NOMO-1 (cell line): ENCODE measurements at regions not wholly inside any gene's neighbourhood (a gene's known extent, or its start where the extent isn't known, plus 50 kb on each side); places are given as distances from the start of the nearest gene placed in this dataset.

ENCODE experiments used
- DNase-seq, 2 experiments: peaks; one replicate each; lab custom pipeline; 2025; ENCODE audit not compliant: unreplicated experiment in 2 of 2; lab: John Stamatoyannopoulos, UW

DNA sequence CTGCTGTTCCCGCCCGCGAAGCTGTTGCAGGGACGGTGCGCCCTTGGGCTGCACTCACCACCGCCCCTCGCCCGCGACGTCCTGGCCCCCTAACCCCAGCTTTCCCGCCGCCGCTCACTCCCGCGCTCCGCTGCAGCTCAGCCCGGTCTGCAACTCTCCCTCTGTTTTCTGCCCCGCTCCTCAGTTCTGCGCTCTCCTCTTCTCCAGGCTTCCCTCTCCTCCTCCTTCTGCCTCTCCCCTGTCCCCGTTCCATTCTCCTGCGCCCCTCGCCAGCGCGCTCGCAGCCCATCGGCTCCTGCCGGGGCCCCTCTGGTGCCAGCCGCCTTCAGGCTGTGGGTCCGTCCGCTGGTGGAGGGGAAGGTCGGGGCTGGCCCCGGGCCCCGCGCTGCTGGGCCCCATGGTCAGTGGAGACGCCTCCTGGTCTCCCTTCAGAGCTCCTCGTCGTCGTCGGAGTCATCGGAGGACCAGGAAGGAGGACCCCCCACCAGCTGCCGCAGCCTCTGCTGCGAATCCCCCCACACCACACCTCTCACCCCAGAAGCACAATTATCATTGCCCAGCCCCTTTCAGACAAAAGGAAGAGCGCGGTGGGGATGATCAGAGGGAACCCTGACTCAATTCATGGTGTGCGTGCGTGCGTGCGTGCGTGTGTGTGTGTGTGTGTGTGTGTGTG lies 223.2 kb upstream of the FOXF1 start:
- no peak for DNase-seq

- no peak for DNase-seq
Measured at GRCh38 chr16:86287664-86288201, 222.6 kb upstream of the FOXF1 start.

GRCh38 chr16:86288716-86289294 lies 221.5 kb upstream of the FOXF1 start:
- no peak for DNase-seq

GRCh38 chr16:86289304-86289703 lies 221.0 kb upstream of the FOXF1 start:
- DNase-seq: no peak

GRCh38 chr16:86289907-86290306 lies 220.4 kb upstream of the FOXF1 start:
- no peak for DNase-seq

- DNase-seq: no peak
Measured at GRCh38 chr16:86291491-86291890, 218.8 kb upstream of the FOXF1 start.

GRCh38 chr16:86292171-86292775 lies 218.1 kb upstream of the FOXF1 start:
- no peak for DNase-seq

GRCh38 chr16:86292942-86293341 lies 217.4 kb upstream of the FOXF1 start:
- peak in 1 of 2 experiments; percentile 12 for DNase-seq

DNA sequence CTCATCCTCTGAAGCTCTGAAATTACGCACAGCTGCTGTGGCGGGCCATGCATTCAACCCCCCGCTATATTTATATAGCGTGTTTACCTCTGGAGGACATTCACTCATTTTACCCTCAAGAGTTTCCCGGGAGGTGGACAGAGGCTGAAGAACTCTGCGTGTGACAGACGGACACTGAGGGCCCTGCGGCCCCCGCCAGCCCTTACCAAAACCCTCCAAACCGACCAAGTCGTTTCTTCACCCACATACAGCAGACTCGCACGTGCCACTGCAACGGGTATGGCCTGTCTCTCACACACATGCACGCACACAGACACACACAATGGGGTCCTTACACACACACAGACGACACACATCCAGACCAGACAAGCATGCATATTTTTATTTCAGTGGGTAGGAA lies 216.4 kb upstream of the FOXF1 start:
- no peak for DNase-seq

DNA sequence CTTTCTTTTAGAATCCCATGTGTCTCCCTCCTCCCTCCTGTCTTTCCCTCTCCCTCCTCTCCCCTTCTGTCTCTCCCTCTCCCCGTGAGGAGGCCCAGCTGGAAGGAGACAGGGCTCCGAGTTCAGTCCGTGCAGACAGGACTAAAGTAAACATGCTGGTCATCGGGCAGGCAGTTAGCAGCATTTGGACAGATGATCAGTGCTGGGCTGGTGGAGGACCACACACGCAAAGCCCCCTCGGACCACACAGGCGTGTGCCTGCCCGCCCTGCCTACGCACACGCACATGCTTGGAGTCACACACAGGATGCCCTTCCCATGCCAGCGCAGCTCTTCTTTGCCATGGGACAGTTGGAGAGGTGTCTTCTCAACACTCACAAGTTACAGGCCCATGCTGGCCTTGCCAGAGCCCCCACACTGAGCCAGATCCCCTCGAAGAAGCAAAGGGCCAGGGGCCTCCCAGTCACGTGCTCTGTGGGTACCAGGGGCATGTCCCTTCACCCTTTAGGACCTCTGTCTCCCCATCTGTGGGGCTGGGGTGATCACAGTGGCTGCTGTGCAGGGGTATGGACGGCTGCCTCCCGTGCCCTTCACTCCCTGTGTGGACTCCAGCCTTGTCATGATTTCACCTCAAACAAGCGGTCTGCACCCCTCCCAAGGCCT lies 215.7 kb upstream of the FOXF1 start:
- no peak for DNase-seq

- no peak for DNase-seq
Measured at GRCh38 chr16:86296256-86296655, 214.1 kb upstream of the FOXF1 start.

DNA sequence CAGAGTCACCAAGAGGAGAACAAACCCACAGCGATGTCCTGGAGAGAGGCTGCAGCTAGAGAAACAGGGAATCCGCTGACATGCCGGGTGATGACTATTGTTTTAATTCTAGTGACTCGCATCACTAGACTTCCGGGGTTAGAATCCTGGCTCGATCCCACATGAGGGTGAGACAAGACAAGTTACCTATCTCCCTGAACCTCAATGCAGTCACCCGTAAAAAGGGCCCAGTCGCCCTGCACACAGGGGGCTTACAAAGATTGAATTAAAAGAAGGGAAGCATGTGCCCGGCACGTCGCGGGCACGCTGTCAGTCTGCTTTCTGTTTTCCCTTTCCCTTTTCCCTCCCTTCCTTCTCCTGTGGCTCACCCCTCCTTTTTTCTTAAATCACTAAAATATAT lies 212.9 kb upstream of the FOXF1 start:
- no peak for DNase-seq

DNA sequence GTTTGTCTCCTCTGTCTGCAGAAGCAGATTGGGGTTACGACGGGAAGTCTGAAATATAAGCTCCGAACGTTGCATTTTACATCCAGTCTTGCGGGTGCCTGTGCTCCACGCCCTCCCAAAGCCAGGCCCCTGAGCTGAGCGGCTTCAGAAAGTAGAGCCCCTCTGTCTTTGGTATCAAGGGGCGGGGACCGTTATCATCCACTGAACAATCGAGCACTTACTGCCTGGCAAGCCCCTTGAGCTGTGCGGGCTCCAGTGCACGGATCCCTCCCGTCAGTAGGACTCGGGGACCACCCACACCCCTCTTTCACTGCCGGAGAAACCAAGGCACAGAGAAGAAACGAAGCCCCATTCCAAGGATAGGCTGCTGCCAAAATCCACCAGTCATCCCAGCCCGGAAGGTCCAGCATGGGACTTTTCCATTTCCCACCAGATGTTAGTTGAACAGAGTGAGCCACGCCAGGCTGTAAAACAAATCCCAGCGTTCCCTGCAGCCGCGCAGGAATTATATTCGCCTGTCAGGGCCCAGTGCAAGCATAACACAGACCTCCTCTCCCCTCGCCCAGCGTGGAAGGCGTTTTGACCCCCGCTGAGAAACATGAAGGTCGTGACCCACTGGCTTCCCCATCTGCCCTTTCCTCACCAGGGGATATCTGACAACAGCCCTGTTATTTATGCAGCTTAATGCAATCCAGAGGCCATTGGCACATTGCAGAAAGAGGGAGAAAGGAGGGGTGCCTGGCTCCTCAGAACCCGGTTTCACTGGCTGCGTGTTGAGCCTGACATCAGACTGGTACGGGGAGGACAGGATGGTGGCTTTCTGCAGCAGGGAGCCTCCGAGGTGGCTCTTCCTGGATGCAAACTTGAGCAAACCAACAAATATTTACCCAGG lies 212.2 kb upstream of the FOXF1 start:
- peak; percentile 61 to 64 for DNase-seq

DNA sequence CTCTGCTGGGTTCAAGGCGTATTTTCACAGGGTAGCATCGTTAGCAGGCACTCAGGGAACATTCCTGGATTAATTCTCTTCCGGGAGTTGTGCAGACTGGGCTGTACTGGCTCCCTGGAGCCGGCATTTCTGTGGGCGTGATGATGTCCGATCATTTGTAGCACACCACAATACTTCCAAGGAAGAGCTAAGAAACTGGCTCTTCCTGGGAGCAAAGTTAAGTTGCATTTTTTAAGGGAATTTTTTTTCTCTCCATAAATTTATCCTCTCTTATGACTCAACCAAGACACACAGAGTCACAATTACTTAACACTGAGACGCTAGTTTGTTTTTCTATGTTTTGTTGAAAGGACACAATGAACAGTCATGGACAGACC lies 211.6 kb upstream of the FOXF1 start:
- no peak for DNase-seq

GRCh38 chr16:86299882-86300610 lies 210.3 kb upstream of the FOXF1 start:
- no peak for DNase-seq

- DNase-seq: no peak
Measured at GRCh38 chr16:86300746-86301481, 209.4 kb upstream of the FOXF1 start.

GRCh38 chr16:86302421-86303109 lies 207.8 kb upstream of the FOXF1 start:
- DNase-seq: no peak

GRCh38 chr16:86303787-86304678 lies 206.3 kb upstream of the FOXF1 start:
- DNase-seq: no peak
